B cell (primary cell): ENCODE measurements at regions not wholly inside any gene's neighbourhood (a gene's known extent, or its start where the extent isn't known, plus 50 kb on each side); places are given as distances from the start of the nearest gene placed in this dataset.

Source experiments
- ATAC-seq: fragments of 200-7000 bp; cut with Tn5 transposase; one replicate; pipeline ENCODE4 v1.10.0; 2021; ENCODE audit warnings: low read depth, mild to moderate bottlenecking, moderate number of reproducible peaks, moderate library complexity
- CTCF ChIA-PET: fragments of 350-600 bp; sonication (Branson Sonifier 250); formaldehyde crosslinking; loops from one replicate; lab custom pipeline; 2021; ENCODE audit warnings: antibody characterized with exemption, inconsistent platforms; lab: Charles Lee
- POLR2A ChIA-PET: fragments of 350-600 bp; sonication (Branson Sonifier 250); formaldehyde crosslinking; loops from one replicate; lab custom pipeline; 2021; ENCODE audit warnings: antibody characterized with exemption; lab: Charles Lee
- DNase-seq: peaks from one replicate; pipeline ENCODE4 v3.0.0; 2013
- H2AFZ ChIP-seq: 2 replicates; pipeline ENCODE4 v1.6.1; 2012; ENCODE audit warnings: mild to moderate bottlenecking, low read depth, low read length; ENCODE audit not compliant: insufficient read depth, poor library complexity, severe bottlenecking
- H3K27ac ChIP-seq, 2 donors: 1 replicate in 1 of 2; 2 replicates in 1 of 2; pipeline ENCODE4 v1.5.1; 2012 to 2013; ENCODE audit warnings: low read length in 2 of 2, mild to moderate bottlenecking in 2 of 2, moderate library complexity in 1 of 2
- H3K27me3 ChIP-seq, 4 experiments: fragments of 200-600 bp in 1 of 4; sonication (generic) in 1 of 4; replicated peaks in 1 of 4; 1 replicate in 2 of 4; 2 replicates in 2 of 4; pipeline versions ENCODE4 v1.6.1 to v1.7.0; 2013 to 2016; ENCODE audit warnings: low read length in 3 of 4, mild to moderate bottlenecking in 2 of 4, mixed read lengths in 1 of 4, moderate library complexity in 1 of 4; ENCODE audit not compliant: insufficient read depth in 4 of 4, control insufficient read depth in 3 of 4; ENCODE audit errors: control extremely low read depth in 1 of 4
- H3K36me3 ChIP-seq, 2 experiments: replicated peaks in 1 of 2; 1 replicate in 1 of 2; 2 replicates in 1 of 2; pipeline versions ENCODE4 v1.6.1 to v1.7.1; 2013; ENCODE audit warnings: low read length in 1 of 2; ENCODE audit not compliant: insufficient read depth in 2 of 2, control insufficient read depth in 1 of 2; ENCODE audit errors: control extremely low read depth in 1 of 2, extremely low read depth in 1 of 2
- H3K4me1 ChIP-seq, 2 donors: fragments of 200-600 bp in 1 of 2; sonication (generic) in 1 of 2; 1 replicate in 1 of 2; 2 replicates in 1 of 2; pipeline versions ENCODE4 v1.5.1 to v1.6.1; 2013 to 2017; ENCODE audit warnings: low read length in 2 of 2; ENCODE audit not compliant: control insufficient read depth in 2 of 2, insufficient read depth in 2 of 2
- H3K4me2 ChIP-seq: replicated peaks from 2 replicates; pipeline ENCODE3; 2012; ENCODE audit warnings: mild to moderate bottlenecking, low read depth, low read length; ENCODE audit not compliant: poor library complexity, severe bottlenecking
- H3K4me3 ChIP-seq, 5 experiments: fragments of 200-600 bp in 1 of 5; sonication (generic) in 1 of 5; 1 replicate in 3 of 5; 2 replicates in 2 of 5; pipeline versions ENCODE4 v1.5.1 to v1.7.0; 2011 to 2016; ENCODE audit warnings: low read length in 4 of 5, mild to moderate bottlenecking in 4 of 5, low read depth in 2 of 5, control low read depth in 1 of 5, moderate library complexity in 1 of 5; ENCODE audit not compliant: insufficient read depth in 1 of 5; ENCODE audit errors: control extremely low read depth in 1 of 5, extremely low read depth in 1 of 5
- H3K79me2 ChIP-seq: fragments of 200-600 bp; sonication (generic); one replicate; pipeline ENCODE4 v1.6.0; 2016; ENCODE audit warnings: low read length; ENCODE audit not compliant: control insufficient read depth, insufficient read depth
- H3K9ac ChIP-seq: fragments of 200-600 bp; sonication (generic); 2 replicates; pipeline ENCODE4 v1.6.1; 2017; ENCODE audit warnings: mild to moderate bottlenecking, low read length, moderate library complexity
- H3K9me3 ChIP-seq, 3 donors: one replicate each; pipeline versions ENCODE4 v1.6.1 to v1.7.1; 2013; ENCODE audit warnings: low read length in 2 of 3; ENCODE audit not compliant: control insufficient read depth in 2 of 3, insufficient read depth in 1 of 3; ENCODE audit errors: control extremely low read depth in 1 of 3
- H4K20me1 ChIP-seq: 2 replicates; pipeline ENCODE4 v1.6.0; 2012; ENCODE audit warnings: mild to moderate bottlenecking, low read length; ENCODE audit not compliant: insufficient read depth, control insufficient read depth, poor library complexity, severe bottlenecking
- H3K27ac Mint-ChIP-seq: one replicate; pipeline ENCODE4 v1.8.0; 2021; ENCODE audit warnings: mixed read lengths
- H3K27me3 Mint-ChIP-seq: one replicate; pipeline ENCODE4 v1.8.0; 2021; ENCODE audit warnings: mixed read lengths
- H3K4me1 Mint-ChIP-seq: one replicate; pipeline ENCODE4 v1.8.0; 2021; ENCODE audit warnings: mixed read lengths
- H3K4me3 Mint-ChIP-seq: one replicate; pipeline ENCODE4 v1.8.0; 2021; ENCODE audit warnings: mixed read lengths
- H3K9me3 Mint-ChIP-seq: one replicate; pipeline ENCODE4 v1.8.0; 2022; ENCODE audit warnings: mixed read lengths; ENCODE audit not compliant: insufficient read depth
- EZH2 ChIP-seq: IDR thresholded peaks from 2 replicates; pipeline ENCODE4 v1.6.1; 2012; ENCODE audit warnings: borderline replicate concordance, low read depth, mild to moderate bottlenecking, moderate library complexity, low read length; ENCODE audit not compliant: insufficient read depth, poor library complexity, severe bottlenecking
- WGBS: methylation state at CpG from one replicate; pipeline ENCODE4 v1.1.5; 2013; ENCODE audit warnings: missing lambda C conversion rate; ENCODE audit not compliant: insufficient coverage; 5-methylcytosine and 5-hydroxymethylcytosine counted together
- intact Hi-C: fragments of 100-400 bp; cut with micrococcal nuclease; formaldehyde crosslinking; loops from one replicate; pipeline ENCODE4 v1.10.0; 2022
- TF ChIP-seq, protein P1 (sequence below): fragments of 200-600 bp; IDR thresholded peaks from one replicate; pipeline ENCODE4 v1.8.0; 2022; ENCODE audit warnings: antibody characterized with exemption, mild to moderate bottlenecking

DNA sequence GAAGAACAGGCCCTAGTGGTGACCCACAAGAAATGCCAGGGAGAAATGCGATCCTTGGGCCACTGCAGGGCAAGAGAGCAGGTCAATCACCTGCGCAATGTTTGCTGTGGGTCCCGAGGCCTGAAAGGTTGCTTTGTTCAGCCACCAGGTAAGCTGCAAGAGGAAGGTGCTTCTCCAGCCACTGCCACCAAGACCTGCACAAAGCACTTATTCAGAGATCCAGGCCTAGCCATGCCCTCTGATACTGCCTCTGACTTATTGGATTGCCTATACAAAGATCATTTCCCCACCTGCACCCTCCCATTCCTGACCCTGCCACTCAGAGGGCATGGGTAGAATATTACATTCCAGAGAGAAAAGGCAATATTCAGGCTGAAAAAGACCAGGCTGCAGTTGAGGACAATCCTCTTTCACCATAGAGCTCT is 349.4 kb upstream of the NFIA start:
- 92% methylated on average over 3 of the region's 3 CpGs for WGBS
- H2AFZ ChIP-seq = no peak overlapping the region
- H3K4me3 ChIP-seq = no peak overlapping the region
- H4K20me1 ChIP-seq = no peaks in the 10 kb centered on the region
- H3K4me1 Mint-ChIP-seq = no peaks in the 10 kb centered on the region
- no peaks in the 10 kb centered on the region for H3K36me3 ChIP-seq
- H3K27me3 Mint-ChIP-seq = no peaks in the 10 kb centered on the region
- no peak overlapping the region for H3K27ac ChIP-seq
- no peaks in the 10 kb centered on the region for H3K79me2 ChIP-seq
- H3K9me3 Mint-ChIP-seq = no peaks in the 10 kb centered on the region
- no peak overlapping the region for H3K27ac Mint-ChIP-seq
- intact Hi-C loops = no loop called here
- POLR2A ChIA-PET = no interaction called here
- TF ChIP-seq, protein P1, sequence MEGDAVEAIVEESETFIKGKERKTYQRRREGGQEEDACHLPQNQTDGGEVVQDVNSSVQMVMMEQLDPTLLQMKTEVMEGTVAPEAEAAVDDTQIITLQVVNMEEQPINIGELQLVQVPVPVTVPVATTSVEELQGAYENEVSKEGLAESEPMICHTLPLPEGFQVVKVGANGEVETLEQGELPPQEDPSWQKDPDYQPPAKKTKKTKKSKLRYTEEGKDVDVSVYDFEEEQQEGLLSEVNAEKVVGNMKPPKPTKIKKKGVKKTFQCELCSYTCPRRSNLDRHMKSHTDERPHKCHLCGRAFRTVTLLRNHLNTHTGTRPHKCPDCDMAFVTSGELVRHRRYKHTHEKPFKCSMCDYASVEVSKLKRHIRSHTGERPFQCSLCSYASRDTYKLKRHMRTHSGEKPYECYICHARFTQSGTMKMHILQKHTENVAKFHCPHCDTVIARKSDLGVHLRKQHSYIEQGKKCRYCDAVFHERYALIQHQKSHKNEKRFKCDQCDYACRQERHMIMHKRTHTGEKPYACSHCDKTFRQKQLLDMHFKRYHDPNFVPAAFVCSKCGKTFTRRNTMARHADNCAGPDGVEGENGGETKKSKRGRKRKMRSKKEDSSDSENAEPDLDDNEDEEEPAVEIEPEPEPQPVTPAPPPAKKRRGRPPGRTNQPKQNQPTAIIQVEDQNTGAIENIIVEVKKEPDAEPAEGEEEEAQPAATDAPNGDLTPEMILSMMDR = no peak
- no peak for TF ChIP-seq EZH2
- no peak overlapping the region for H3K4me2 ChIP-seq
- no peaks in the 10 kb centered on the region for H3K4me1 ChIP-seq
- CTCF ChIA-PET = no interaction called here
- no peaks in the 10 kb centered on the region for H3K27me3 ChIP-seq
- no peak overlapping the region for H3K9ac ChIP-seq
- DNase-seq (no peak), ATAC-seq (no peak)
- no peak overlapping the region for H3K4me3 Mint-ChIP-seq
- no peaks in the 10 kb centered on the region for H3K9me3 ChIP-seq

DNA sequence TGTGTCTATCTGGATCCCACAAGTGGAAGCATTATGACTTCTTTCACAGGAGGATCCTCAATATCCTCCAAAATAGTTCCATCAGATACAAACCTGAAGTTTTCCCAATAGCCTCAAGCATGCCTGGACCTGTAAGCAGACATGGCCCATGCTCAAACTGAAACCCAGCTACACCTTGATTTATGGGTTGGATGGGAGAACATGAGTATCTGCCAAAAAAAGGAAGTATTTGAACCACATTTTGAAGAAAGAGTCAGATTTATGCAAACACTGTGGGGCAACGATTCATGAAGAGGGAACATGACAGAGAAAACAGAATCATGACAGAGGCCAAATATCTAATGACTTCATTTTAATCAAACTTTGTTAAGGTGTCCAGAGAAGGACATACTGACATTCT is 351.0 kb upstream of the NFIA start:
- WGBS = no CpG with 5 or more reads among the region's 1 CpG
- no peak overlapping the region for H3K4me3 ChIP-seq
- H3K27ac ChIP-seq = no peak overlapping the region
- H3K9ac ChIP-seq = no peak overlapping the region
- no peaks in the 10 kb centered on the region for H3K9me3 Mint-ChIP-seq
- no peaks in the 10 kb centered on the region for H3K4me1 Mint-ChIP-seq
- ChIA-PET CTCF (no interaction called here), POLR2A (no interaction called here)
- no peaks in the 10 kb centered on the region for H3K9me3 ChIP-seq
- ATAC-seq (no peak), DNase-seq (no peak)
- TF ChIP-seq, protein P1 = no peak
- no peaks in the 10 kb centered on the region for H3K4me1 ChIP-seq
- no peaks in the 10 kb centered on the region for H3K27me3 Mint-ChIP-seq
- H3K27ac Mint-ChIP-seq = no peak overlapping the region
- H3K36me3 ChIP-seq = no peaks in the 10 kb centered on the region
- H3K27me3 ChIP-seq = no peaks in the 10 kb centered on the region
- H3K4me3 Mint-ChIP-seq = no peak overlapping the region
- no peaks in the 10 kb centered on the region for H3K79me2 ChIP-seq
- H3K4me2 ChIP-seq = no peak overlapping the region
- no peak overlapping the region for H2AFZ ChIP-seq
- intact Hi-C loops = no loop called here
- H4K20me1 ChIP-seq = no peaks in the 10 kb centered on the region
